ENCODE measurements at regions not wholly inside any gene's neighbourhood (a gene's known extent, or its start where the extent isn't known, plus 50 kb on each side); places are given as distances from the start of the nearest gene placed in this dataset.
"Not testable (repeated sequence)": the region's sequence is repeated elsewhere in the genome, so short reads cannot be mapped to it uniquely, and the experiment has no call there.

DNA sequence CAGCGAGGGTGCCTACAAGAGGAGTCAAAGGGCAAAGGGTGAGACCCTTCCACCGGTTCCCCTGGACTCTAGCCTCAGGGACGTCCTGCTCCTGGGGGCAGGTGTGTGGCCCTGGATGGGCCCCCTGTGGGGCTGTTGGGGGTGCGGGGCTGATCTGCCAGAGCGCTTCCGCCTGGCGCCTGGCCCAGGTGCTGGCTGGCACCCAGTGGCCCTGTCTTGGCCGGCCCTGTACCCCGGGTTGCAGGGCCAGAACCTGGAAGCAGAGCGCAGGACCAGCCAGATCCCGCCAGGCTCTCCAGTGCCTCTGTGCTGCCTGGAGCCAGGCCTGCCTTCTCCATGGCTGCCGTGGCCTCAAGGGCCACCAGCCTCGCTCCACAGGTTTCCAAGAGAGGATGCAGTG, 1625.8 kb upstream of the GOT2 start:
- DNase-seq; H3K27ac Mint-ChIP-seq; H3K36me3 Mint-ChIP-seq (ENCODE audit: low read depth); H3K9me3 Mint-ChIP-seq; intact Hi-C loops (cut with micrococcal nuclease); H3K27me3 Mint-ChIP-seq; H3K4me3 Mint-ChIP-seq; H3K4me1 Mint-ChIP-seq: not testable (repeated sequence)

DNA sequence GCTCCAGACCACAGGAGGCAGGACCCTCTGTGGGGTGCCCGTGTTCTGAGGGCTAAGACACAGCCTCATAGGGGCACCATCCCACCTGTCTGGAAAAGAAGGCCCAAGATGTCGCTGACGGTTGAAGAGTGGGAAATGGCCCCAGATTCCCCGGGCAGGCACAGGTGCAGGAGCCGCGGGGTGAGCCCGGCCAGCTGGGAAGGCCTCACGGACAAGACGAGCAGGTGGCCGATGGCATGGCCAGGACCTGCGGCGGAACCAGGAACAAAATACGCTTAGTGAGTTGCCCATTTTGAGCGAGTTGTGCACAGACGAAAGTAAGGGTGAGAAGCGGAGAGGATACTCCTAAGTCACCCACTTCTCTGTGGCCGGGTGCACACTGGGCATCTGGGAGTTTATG, 1625.3 kb upstream of the GOT2 start:
- DNase-seq; H3K27me3 Mint-ChIP-seq; H3K27ac Mint-ChIP-seq; H3K36me3 Mint-ChIP-seq (ENCODE audit: low read depth); H3K4me1 Mint-ChIP-seq; H3K4me3 Mint-ChIP-seq; H3K9me3 Mint-ChIP-seq; intact Hi-C loops (cut with micrococcal nuclease): not testable (repeated sequence)

DNA sequence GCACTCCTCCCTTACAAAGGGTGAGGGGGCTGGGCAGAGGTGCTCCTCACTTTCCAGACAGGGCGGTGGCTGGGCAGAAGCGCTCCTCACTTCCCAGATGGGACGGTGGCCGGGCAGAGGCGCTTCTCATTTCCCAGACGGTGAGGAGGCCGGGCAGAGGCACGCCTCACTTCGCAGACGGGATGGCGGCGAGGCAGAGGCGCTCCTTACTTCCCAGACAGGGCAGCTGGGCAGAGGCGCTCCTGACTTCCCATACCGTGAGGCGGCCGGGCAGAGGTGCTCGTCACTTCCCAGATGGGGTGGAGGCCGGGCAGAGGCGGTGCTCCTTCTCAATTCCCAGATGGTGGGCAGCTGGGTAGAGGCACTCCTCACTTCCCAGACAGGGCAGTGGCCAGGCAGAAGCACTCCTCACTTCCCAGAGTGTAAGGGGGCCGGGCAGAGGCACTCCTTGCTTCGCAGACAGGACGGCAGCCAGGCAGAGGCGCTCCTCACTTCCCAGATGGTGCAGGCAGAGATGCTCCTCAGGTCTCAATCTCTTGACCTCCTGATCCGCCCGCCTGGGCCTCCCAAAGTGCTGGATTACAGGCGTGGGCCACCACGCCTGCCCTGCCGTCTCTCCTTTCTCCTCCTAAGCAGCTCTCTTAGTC, 1623.9 kb upstream of the GOT2 start:
- intact Hi-C loops (cut with micrococcal nuclease); H3K4me3 Mint-ChIP-seq; H3K9me3 Mint-ChIP-seq; DNase-seq; H3K4me1 Mint-ChIP-seq; H3K27ac Mint-ChIP-seq; H3K27me3 Mint-ChIP-seq; H3K36me3 Mint-ChIP-seq (ENCODE audit: low read depth): not testable (repeated sequence)

DNA sequence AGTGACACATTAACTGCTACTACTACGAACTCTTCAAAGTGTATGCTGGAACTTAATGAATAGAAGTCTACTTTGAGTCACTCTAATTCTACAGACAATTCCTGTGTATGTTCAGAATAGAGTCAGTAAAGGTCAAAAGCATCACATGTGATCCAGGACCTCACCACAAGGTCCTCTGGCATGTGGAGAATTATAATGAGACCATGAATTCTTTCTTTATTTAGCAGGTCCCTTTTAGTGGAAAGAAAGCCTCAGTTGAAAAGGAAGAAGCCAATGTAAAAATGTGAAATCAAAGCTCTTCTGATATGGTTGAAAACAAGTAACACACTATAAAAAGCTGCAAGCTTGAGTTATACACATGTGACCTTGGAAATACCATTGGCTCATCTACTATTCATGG, 1612.1 kb upstream of the GOT2 start:
- no peaks in the 10 kb centered on the region for H3K36me3 Mint-ChIP-seq (ENCODE audit: low read depth)
- no peaks in the 10 kb centered on the region for H3K4me1 Mint-ChIP-seq
- no peaks in the 10 kb centered on the region for H3K9me3 Mint-ChIP-seq
- H3K4me3 Mint-ChIP-seq = no peak overlapping the region
- intact Hi-C loops (cut with micrococcal nuclease) = no loop called here
- H3K27ac Mint-ChIP-seq = no peak overlapping the region
- DNase-seq = no peak
- no peaks in the 10 kb centered on the region for H3K27me3 Mint-ChIP-seq

DNA sequence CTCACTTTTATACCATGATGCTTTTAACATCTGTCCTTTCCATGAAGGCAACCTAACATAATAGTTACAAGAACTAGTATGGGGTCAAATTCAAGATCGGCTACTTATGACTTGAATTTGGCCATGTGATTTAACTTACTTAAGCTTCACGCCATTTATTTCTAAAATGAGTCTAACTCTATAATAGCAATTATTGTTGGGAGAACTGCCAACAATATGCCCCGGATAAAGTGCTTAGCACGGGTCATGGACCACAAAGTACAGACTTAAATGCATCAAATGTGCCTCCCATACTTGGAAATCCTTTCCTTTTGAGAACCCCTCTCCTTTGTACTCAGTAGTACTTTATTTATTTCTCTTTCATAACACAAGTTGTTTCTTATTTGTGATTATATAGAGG, 1603.6 kb upstream of the GOT2 start:
- intact Hi-C loops (cut with micrococcal nuclease) = no loop called here
- H3K36me3 Mint-ChIP-seq (ENCODE audit: low read depth) = no peaks in the 10 kb centered on the region
- no peaks in the 10 kb centered on the region for H3K27me3 Mint-ChIP-seq
- no peak overlapping the region for H3K27ac Mint-ChIP-seq
- H3K9me3 Mint-ChIP-seq = peaks cover 7% of the 10 kb centered on the region
- no peak for DNase-seq
- no peak overlapping the region for H3K4me3 Mint-ChIP-seq
- no peaks in the 10 kb centered on the region for H3K4me1 Mint-ChIP-seq

DNA sequence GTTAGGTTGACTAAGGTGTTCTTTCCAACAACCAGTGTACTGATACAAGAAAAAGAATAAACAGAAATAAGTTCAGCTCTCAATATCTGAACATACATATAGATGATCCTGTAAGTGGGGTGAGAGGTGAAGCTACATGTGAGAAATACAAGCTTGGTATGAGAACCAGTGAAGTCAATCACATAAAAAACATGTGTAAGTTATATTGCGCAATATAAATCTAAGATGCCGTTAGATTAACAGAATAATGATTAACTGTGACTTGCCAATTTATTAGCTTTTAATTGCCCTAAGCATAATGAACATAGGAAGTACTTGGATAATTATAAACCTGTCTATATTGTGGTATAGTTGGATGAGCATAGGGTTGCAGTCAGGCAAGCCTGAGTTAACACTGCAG, 1597.1 kb upstream of the GOT2 start:
- intact Hi-C loops (cut with micrococcal nuclease) = no loop called here
- Mint-ChIP-seq H3K36me3 (ENCODE audit: low read depth) (no peaks in the 10 kb centered on the region), H3K27me3 (no peaks in the 10 kb centered on the region), H3K27ac (no peak overlapping the region), H3K9me3 (peaks cover 7% of the 10 kb centered on the region), H3K4me1 (no peaks in the 10 kb centered on the region), H3K4me3 (no peak overlapping the region)
- no peak for DNase-seq

DNA sequence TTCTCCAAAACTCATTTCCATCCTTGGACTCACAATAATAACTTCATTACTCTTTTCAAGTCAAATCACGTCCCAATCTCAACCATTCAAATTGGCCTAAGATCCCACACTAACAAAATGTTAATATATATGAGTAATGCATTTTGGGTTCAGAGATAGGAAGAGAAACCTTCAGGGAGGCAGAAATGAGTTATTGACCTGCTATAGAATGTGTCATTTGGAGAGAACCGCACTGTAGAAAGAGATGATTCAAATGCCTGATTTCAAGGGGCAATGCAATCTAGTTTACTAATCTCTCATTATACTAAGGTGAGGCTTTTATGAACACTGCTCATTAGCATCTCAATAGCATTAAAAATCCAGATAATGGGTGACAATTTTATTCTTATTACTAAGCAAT, 1595.0 kb upstream of the GOT2 start:
- no peaks in the 10 kb centered on the region for H3K4me1 Mint-ChIP-seq
- H3K9me3 Mint-ChIP-seq = peaks cover 8% of the 10 kb centered on the region
- intact Hi-C loops (cut with micrococcal nuclease) = no loop called here
- H3K27me3 Mint-ChIP-seq = no peaks in the 10 kb centered on the region
- no peaks in the 10 kb centered on the region for H3K36me3 Mint-ChIP-seq (ENCODE audit: low read depth)
- DNase-seq = no peak
- no peak overlapping the region for H3K27ac Mint-ChIP-seq
- H3K4me3 Mint-ChIP-seq = no peak overlapping the region

DNA sequence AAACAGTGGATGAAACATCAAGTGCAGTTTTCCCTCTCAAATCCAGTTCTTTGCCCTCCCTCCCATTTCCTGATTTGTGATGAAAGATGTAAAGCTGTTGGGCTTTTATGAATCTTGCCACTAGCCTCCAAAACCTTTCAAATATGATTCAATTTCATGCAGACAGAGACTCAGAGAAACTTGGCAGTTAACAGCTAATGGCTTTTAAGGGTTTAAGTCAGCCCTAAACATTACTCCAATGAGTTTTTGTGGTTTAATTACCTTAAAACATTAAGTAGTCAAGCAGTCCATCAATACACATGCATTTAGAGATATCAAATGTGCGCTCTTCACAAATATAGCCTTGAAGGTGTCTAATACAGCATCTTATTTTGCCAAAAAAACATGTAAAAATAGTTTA, 1594.0 kb upstream of the GOT2 start:
- Mint-ChIP-seq H3K4me1 (no peaks in the 10 kb centered on the region), H3K4me3 (no peak overlapping the region), H3K9me3 (peaks cover 7% of the 10 kb centered on the region), H3K27me3 (no peaks in the 10 kb centered on the region), H3K27ac (no peak overlapping the region), H3K36me3 (ENCODE audit: low read depth) (no peaks in the 10 kb centered on the region)
- no peak for DNase-seq
- intact Hi-C loops (cut with micrococcal nuclease) = no loop called here

DNA sequence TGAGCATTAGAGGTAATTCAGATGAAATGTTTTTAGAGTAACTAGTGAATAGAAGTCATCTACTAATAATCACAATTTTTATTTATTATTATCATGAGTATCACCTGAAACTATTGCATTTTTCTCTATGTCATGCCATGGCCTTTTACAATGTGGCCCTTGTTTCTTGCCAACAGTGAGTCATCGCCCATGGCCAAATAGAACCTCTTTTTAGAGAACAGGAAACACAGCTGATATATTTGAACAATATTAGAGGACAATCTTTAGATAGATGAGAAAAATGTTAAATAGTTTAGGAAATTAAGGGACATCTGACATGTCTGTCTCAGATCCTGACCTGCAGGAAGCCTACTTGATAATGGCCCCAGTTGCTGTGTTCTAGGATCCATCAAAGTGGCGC, 1584.4 kb upstream of the GOT2 start:
- no peak overlapping the region for H3K4me3 Mint-ChIP-seq
- H3K4me1 Mint-ChIP-seq = no peaks in the 10 kb centered on the region
- H3K36me3 Mint-ChIP-seq (ENCODE audit: low read depth) = no peaks in the 10 kb centered on the region
- intact Hi-C loops (cut with micrococcal nuclease) = no loop called here
- H3K27ac Mint-ChIP-seq = no peak overlapping the region
- H3K9me3 Mint-ChIP-seq = peaks cover 3% of the 10 kb centered on the region
- DNase-seq = no peak
- no peaks in the 10 kb centered on the region for H3K27me3 Mint-ChIP-seq

DNA sequence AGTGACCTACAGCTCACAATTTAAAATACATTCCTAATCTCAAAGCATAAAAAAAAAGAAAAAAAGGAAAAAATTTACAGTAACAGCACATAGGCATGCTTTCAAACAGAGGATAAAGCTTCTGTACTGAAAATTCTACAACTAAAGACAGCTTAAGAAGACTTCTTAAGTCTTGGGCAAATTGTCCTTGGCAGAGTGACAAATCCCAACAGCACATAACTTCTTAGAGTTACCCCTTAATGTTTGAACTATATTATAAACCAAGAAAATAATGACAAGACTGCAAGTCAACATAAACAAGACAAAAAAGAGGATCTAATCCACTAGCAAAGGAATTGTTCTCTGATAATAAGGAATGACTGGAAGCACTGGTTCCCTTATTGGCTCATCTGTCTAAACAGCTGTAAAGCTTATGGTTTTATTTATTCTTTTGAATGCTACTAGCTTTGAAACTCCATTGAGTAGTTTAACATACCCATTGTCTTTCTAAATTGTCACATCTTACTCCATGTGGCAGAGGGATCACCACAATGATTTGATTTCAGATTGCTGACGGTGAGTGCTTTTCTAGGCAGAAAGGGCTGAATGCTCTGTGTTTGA, 1576.8 kb upstream of the GOT2 start:
- Mint-ChIP-seq H3K9me3 (no peaks in the 10 kb centered on the region), H3K27ac (no peak overlapping the region), H3K4me3 (no peak overlapping the region), H3K36me3 (ENCODE audit: low read depth) (no peaks in the 10 kb centered on the region), H3K4me1 (no peaks in the 10 kb centered on the region), H3K27me3 (no peaks in the 10 kb centered on the region)
- DNase-seq = no peak
- intact Hi-C loops (cut with micrococcal nuclease) = no loop called here

DNA sequence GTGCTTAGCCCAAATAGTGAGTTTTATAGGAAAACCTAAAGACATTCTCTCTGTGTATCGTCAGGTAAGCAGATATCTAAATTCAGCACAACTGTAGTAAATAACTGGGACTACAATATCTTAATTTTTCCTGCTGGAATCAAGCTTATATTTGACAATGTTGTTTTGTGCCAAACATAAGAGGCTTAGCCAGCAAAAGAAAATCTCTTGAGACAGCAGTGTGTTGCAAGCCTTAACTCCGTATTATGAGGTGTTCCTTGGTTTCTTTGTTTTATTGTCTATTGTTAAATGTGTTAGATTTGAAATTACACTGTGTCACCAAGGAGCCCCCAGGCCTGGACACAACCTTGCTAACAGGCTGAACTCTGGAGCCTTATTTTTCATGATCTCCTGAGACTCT, 1570.6 kb upstream of the GOT2 start:
- Mint-ChIP-seq H3K27me3 (no peaks in the 10 kb centered on the region), H3K36me3 (ENCODE audit: low read depth) (no peaks in the 10 kb centered on the region), H3K4me3 (no peak overlapping the region), H3K9me3 (peaks cover 3% of the 10 kb centered on the region), H3K27ac (no peak overlapping the region), H3K4me1 (no peaks in the 10 kb centered on the region)
- DNase-seq = no peak
- intact Hi-C loops (cut with micrococcal nuclease) = no loop called here

DNA sequence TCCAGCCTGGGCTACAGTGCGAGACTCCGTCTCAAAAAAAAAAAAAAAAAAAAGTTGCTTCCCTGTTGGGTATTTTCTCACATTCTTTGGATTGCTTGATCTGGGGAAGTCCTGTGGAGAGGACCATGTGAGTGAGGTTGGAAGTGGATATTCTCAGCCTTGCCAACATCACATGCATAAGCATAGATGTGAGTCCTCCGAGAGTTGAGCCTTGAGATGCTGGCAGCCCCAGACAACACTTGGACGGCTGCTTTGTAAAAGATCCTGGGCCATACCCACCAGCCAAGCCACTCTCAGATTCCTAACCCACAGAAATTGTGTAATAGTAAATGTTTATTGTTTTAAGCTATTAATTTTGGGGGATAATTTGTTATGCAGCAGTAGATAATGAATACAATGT, 1570.0 kb upstream of the GOT2 start:
- no peaks in the 10 kb centered on the region for H3K4me1 Mint-ChIP-seq
- DNase-seq = no peak
- H3K27me3 Mint-ChIP-seq = no peaks in the 10 kb centered on the region
- no peak overlapping the region for H3K4me3 Mint-ChIP-seq
- no peak overlapping the region for H3K27ac Mint-ChIP-seq
- peaks cover 3% of the 10 kb centered on the region for H3K9me3 Mint-ChIP-seq
- H3K36me3 Mint-ChIP-seq (ENCODE audit: low read depth) = no peaks in the 10 kb centered on the region
- intact Hi-C loops (cut with micrococcal nuclease) = no loop called here

DNA sequence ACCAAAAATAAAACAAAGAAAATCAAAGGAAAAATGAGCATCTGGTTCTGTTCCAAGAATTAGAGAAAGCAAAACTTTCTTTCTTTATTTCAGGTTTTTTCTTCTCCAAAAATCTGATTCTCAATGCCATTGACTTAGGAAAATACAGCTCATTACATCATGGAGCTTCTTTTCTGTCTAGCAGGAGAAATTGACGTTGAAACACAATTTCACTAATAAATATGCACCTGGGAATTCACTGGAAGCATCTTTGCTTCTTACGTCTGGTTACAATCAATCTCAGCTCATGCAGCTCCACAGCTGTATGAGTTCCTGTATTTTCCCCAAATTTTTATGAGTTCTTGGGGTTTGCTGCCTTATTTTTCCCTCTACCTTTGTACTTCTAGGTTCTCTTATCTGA, 1568.6 kb upstream of the GOT2 start:
- Mint-ChIP-seq H3K4me1 (no peaks in the 10 kb centered on the region), H3K36me3 (ENCODE audit: low read depth) (no peaks in the 10 kb centered on the region), H3K4me3 (no peak overlapping the region), H3K27ac (no peak overlapping the region), H3K27me3 (no peaks in the 10 kb centered on the region), H3K9me3 (peaks cover 3% of the 10 kb centered on the region)
- no peak for DNase-seq
- intact Hi-C loops (cut with micrococcal nuclease) = no loop called here

DNA sequence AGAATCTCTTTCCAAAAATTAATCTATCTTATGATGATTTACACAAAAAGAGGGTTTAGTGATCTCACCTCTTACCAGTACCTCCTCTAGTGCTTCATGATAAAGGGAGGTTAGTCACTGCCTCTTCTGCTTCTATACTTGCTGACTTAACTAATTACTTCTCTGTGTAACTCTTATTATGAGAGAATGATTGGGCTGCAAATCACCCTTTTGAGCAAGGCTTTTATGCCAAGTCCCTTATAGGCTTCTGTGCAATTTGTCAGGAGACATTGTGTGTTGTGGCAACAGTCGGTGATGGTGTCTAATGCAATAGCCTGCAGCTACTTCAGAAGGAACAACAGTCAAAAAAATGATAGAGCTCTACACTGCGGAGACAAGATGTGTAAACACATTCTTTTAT, 1568.1 kb upstream of the GOT2 start:
- Mint-ChIP-seq H3K4me3 (no peak overlapping the region), H3K36me3 (ENCODE audit: low read depth) (no peaks in the 10 kb centered on the region), H3K27me3 (no peaks in the 10 kb centered on the region), H3K9me3 (peaks cover 3% of the 10 kb centered on the region), H3K4me1 (no peaks in the 10 kb centered on the region), H3K27ac (no peak overlapping the region)
- intact Hi-C loops (cut with micrococcal nuclease) = no loop called here
- DNase-seq = no peak

DNA sequence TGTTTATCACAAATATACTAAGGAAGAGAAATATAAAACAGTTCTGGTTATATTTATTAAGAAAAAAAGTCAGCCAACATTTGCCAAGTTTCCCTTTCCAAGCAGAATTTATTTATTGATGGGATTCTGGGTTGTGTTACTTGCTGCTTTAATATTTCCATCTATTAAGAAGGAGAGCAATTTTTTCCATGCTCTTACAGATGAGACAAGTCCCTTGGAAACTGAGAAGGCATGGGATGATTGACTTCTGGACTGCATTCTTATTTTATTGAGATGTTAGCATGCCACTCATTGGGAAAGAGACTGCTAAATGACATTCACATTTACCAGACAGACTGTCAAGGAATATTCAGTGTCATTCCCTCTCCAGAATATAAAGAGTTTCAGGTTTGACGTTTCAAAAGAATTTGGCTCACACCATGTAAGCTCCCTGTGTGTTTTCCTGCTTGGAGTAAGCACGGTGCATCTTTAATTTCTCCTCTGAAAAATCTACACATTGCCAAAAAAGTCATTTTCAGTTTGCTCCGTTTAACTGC, 1565.2 kb upstream of the GOT2 start:
- H3K4me1 Mint-ChIP-seq = no peaks in the 10 kb centered on the region
- no peaks in the 10 kb centered on the region for H3K36me3 Mint-ChIP-seq (ENCODE audit: low read depth)
- H3K27me3 Mint-ChIP-seq = no peaks in the 10 kb centered on the region
- no peak overlapping the region for H3K4me3 Mint-ChIP-seq
- DNase-seq = no peak
- intact Hi-C loops (cut with micrococcal nuclease) = no loop called here
- H3K27ac Mint-ChIP-seq = no peak overlapping the region
- peaks cover 3% of the 10 kb centered on the region for H3K9me3 Mint-ChIP-seq
